ENCODE measurements at regions not wholly inside any gene's neighbourhood (a gene's known extent, or its start where the extent isn't known, plus 50 kb on each side); places are given as distances from the start of the nearest gene placed in this dataset.
"Not testable (repeated sequence)": the region's sequence is repeated elsewhere in the genome, so short reads cannot be mapped to it uniquely, and the experiment has no call there.

GRCh38 chr3:194035406-194036138 lies 100.4 kb upstream of the HES1 start:
- no peak for DNase-seq (ENCODE audit: low read depth, low spot score)
- no peak overlapping the region for H3K4me3 ChIP-seq (ENCODE audit: low read length)

- DNase-seq (ENCODE audit: low read depth, low spot score) = no peak
- no peak overlapping the region for H3K4me3 ChIP-seq (ENCODE audit: low read length)
Observed at GRCh38 chr3:194036842-194037241, 99.1 kb upstream of the HES1 start.

- DNase-seq (ENCODE audit: low read depth, low spot score); H3K4me3 ChIP-seq (ENCODE audit: low read length): not testable (repeated sequence)
Observed at GRCh38 chr3:194038346-194038745, 97.6 kb upstream of the HES1 start.

- no peak for DNase-seq (ENCODE audit: low read depth, low spot score)
- H3K4me3 ChIP-seq (ENCODE audit: low read length) = no peak overlapping the region
Observed at GRCh38 chr3:194038960-194039359, 97.0 kb upstream of the HES1 start.

GRCh38 chr3:194040516-194041273 lies 95.3 kb upstream of the HES1 start:
- H3K4me3 ChIP-seq (ENCODE audit: low read length) = no peak overlapping the region
- DNase-seq (ENCODE audit: low read depth, low spot score) = no peak

GRCh38 chr3:194042927-194043326 lies 93.0 kb upstream of the HES1 start:
- no peak for DNase-seq (ENCODE audit: low read depth, low spot score)
- H3K4me3 ChIP-seq (ENCODE audit: low read length) = no peak overlapping the region

- no peak overlapping the region for H3K4me3 ChIP-seq (ENCODE audit: low read length)
- DNase-seq (ENCODE audit: low read depth, low spot score) = no peak
Observed at GRCh38 chr3:194043516-194043915, 92.4 kb upstream of the HES1 start.

GRCh38 chr3:194045289-194045688 lies 90.7 kb upstream of the HES1 start:
- DNase-seq (ENCODE audit: low read depth, low spot score) = no peak
- no peak overlapping the region for H3K4me3 ChIP-seq (ENCODE audit: low read length)

- H3K4me3 ChIP-seq (ENCODE audit: low read length) = no peak overlapping the region
- DNase-seq (ENCODE audit: low read depth, low spot score) = no peak
Observed at GRCh38 chr3:194045919-194046318, 90.0 kb upstream of the HES1 start.

GRCh38 chr3:194046531-194046930 lies 89.4 kb upstream of the HES1 start:
- no peak for DNase-seq (ENCODE audit: low read depth, low spot score)
- H3K4me3 ChIP-seq (ENCODE audit: low read length) = no peak overlapping the region

GRCh38 chr3:194046995-194047645 lies 88.8 kb upstream of the HES1 start:
- no peak overlapping the region for H3K4me3 ChIP-seq (ENCODE audit: low read length)
- DNase-seq (ENCODE audit: low read depth, low spot score) = peak; percentile 8

GRCh38 chr3:194049394-194049793 lies 86.6 kb upstream of the HES1 start:
- H3K4me3 ChIP-seq (ENCODE audit: low read length) = no peak overlapping the region
- no peak for DNase-seq (ENCODE audit: low read depth, low spot score)

- H3K4me3 ChIP-seq (ENCODE audit: low read length) = no peak overlapping the region
- no peak for DNase-seq (ENCODE audit: low read depth, low spot score)
Observed at GRCh38 chr3:194050782-194051320, 85.1 kb upstream of the HES1 start.

- H3K4me3 ChIP-seq (ENCODE audit: low read length) = no peak overlapping the region
- no peak for DNase-seq (ENCODE audit: low read depth, low spot score)
Observed at GRCh38 chr3:194051366-194052149, 84.4 kb upstream of the HES1 start.

GRCh38 chr3:194053136-194053535 lies 82.8 kb upstream of the HES1 start:
- H3K4me3 ChIP-seq (ENCODE audit: low read length) = no peak overlapping the region
- no peak for DNase-seq (ENCODE audit: low read depth, low spot score)

GRCh38 chr3:194054016-194054415 lies 81.9 kb upstream of the HES1 start:
- DNase-seq (ENCODE audit: low read depth, low spot score) = no peak
- H3K4me3 ChIP-seq (ENCODE audit: low read length) = no peak overlapping the region

GRCh38 chr3:194054540-194054939 lies 81.4 kb upstream of the HES1 start:
- no peak overlapping the region for H3K4me3 ChIP-seq (ENCODE audit: low read length)
- DNase-seq (ENCODE audit: low read depth, low spot score) = no peak

GRCh38 chr3:194054961-194055360 lies 81.0 kb upstream of the HES1 start:
- DNase-seq (ENCODE audit: low read depth, low spot score) = no peak

GRCh38 chr3:194056323-194056722 lies 79.6 kb upstream of the HES1 start:
- not testable (repeated sequence) for DNase-seq (ENCODE audit: low read depth, low spot score)

More at GRCh38 chr3:194054961-194055360, 81.0 kb upstream of the HES1 start:
- H3K4me3 ChIP-seq (ENCODE audit: low read length) = no peak overlapping the region

More at GRCh38 chr3:194056323-194056722, 79.6 kb upstream of the HES1 start:
- H3K4me3 ChIP-seq (ENCODE audit: low read length) = not testable (repeated sequence)
